Fibroblast of lung (primary cell): ENCODE measurements at regions not wholly inside any gene's neighbourhood (a gene's known extent, or its start where the extent isn't known, plus 50 kb on each side); places are given as distances from the start of the nearest gene placed in this dataset.
"Not testable (repeated sequence)": the region's sequence is repeated elsewhere in the genome, so short reads cannot be mapped to it uniquely, and the experiment has no call there.

ENCODE experiments used
- DNase-seq, 2 donors: peaks; one replicate each; pipeline versions ENCODE4 v3.0.0 to v3.0.0-alpha.2; 2010; ENCODE audit warnings: low read depth in 2 of 2
- H2AFZ ChIP-seq: 2 replicates; pipeline ENCODE4 v1.5.1; 2012; ENCODE audit warnings: low read length, control low read depth, inconsistent platforms
- H3K27ac ChIP-seq: 2 replicates; pipeline ENCODE4 v1.5.1; 2011; ENCODE audit warnings: low read length, control low read depth; ENCODE audit not compliant: insufficient read depth
- H3K27me3 ChIP-seq: 2 replicates; pipeline ENCODE4 v1.5.1; 2011; ENCODE audit warnings: mild to moderate bottlenecking, low read length; ENCODE audit not compliant: control insufficient read depth, insufficient read depth
- H3K36me3 ChIP-seq: 2 replicates; pipeline ENCODE4 v1.5.1; 2011; ENCODE audit warnings: low read length; ENCODE audit not compliant: control insufficient read depth, insufficient read depth
- H3K4me1 ChIP-seq: 2 replicates; pipeline ENCODE4 v1.5.1; 2011; ENCODE audit warnings: low read length; ENCODE audit not compliant: control insufficient read depth, insufficient read depth; ENCODE audit errors: extremely low read depth
- H3K4me2 ChIP-seq: 2 replicates; pipeline ENCODE4 v1.5.1; 2011; ENCODE audit warnings: low read length, control low read depth; ENCODE audit not compliant: insufficient read depth; ENCODE audit errors: extremely low read depth
- H3K4me3 ChIP-seq, 4 experiments: fragments of 200-600 bp in 1 of 4; sonication (generic) in 1 of 4; replicated peaks in 1 of 4; 2 replicates each; pipeline ENCODE4 v1.5.1; 2011 to 2016; ENCODE audit warnings: low read length in 4 of 4, low read depth in 3 of 4, mild to moderate bottlenecking in 3 of 4, control low read depth in 2 of 4, inconsistent platforms in 1 of 4, mixed read lengths in 1 of 4; ENCODE audit not compliant: insufficient read depth in 1 of 4; ENCODE audit errors: control extremely low read depth in 1 of 4
- H3K79me2 ChIP-seq: 2 replicates; pipeline ENCODE4 v1.5.1; 2012; ENCODE audit warnings: mild to moderate bottlenecking, low read length, inconsistent platforms; ENCODE audit not compliant: control insufficient read depth, insufficient read depth
- H3K9ac ChIP-seq: 2 replicates; pipeline ENCODE4 v1.5.1; 2011; ENCODE audit warnings: mild to moderate bottlenecking, low read length, control low read depth; ENCODE audit not compliant: insufficient read depth
- H3K9me3 ChIP-seq: 2 replicates; pipeline ENCODE4 v1.5.1; 2012; ENCODE audit warnings: low read depth, low read length; ENCODE audit not compliant: control insufficient read depth, insufficient read depth
- H4K20me1 ChIP-seq: 2 replicates; pipeline ENCODE4 v1.5.1; 2011; ENCODE audit warnings: low read length; ENCODE audit not compliant: control insufficient read depth, insufficient read depth; ENCODE audit errors: extremely low read depth
- CTCF ChIP-seq, 2 donors: IDR thresholded peaks in 1 of 2; conservative IDR thresholded peaks in 1 of 2; 1 replicate in 1 of 2; 2 replicates in 1 of 2; pipeline ENCODE4 v1.5.1; 2011 to 2012; ENCODE audit warnings: low read length in 2 of 2, control low read depth in 1 of 2, inconsistent platforms in 1 of 2, low read depth in 1 of 2, mild to moderate bottlenecking in 1 of 2
- EZH2 ChIP-seq: IDR thresholded peaks from 2 replicates; pipeline ENCODE4 v1.5.1; 2012; ENCODE audit warnings: low read length, control low read depth, mild to moderate bottlenecking; ENCODE audit errors: missing control alignments

- Histone ChIP-seq H2AFZ (no peak overlapping the region), H3K4me3 (no peak overlapping the region), H3K27ac (no peak overlapping the region), H3K27me3 (no peaks in the 10 kb centered on the region), H3K9ac (no peak overlapping the region), H3K4me1 (peaks cover 4% of the 10 kb centered on the region), H3K79me2 (no peaks in the 10 kb centered on the region), H3K9me3 (no peaks in the 10 kb centered on the region), H3K4me2 (no peak overlapping the region), H4K20me1 (no peaks in the 10 kb centered on the region), H3K36me3 (no peaks in the 10 kb centered on the region)
- DNase-seq = no peak
- TF ChIP-seq EZH2 = no peak
- TF ChIP-seq CTCF (conservative IDR thresholded peaks at IDR 0.05 in 1 of 2, IDR thresholded peaks at IDR 0.05 in 1 of 2; ENCODE audit: low read depth in 1 of 2, low read length in 2 of 2) = peak in 1 of 2 donors; percentile 3
Observed at GRCh38 chr5:163578652-163579051, 73.2 kb downstream of the MAT2B start.

- H3K4me3 ChIP-seq = no peak overlapping the region
- H2AFZ ChIP-seq = no peak overlapping the region
- no peaks in the 10 kb centered on the region for H3K79me2 ChIP-seq
- no peaks in the 10 kb centered on the region for H3K9me3 ChIP-seq
- no peaks in the 10 kb centered on the region for H3K36me3 ChIP-seq
- no peaks in the 10 kb centered on the region for H3K4me1 ChIP-seq
- DNase-seq = no peak
- H3K4me2 ChIP-seq = no peak overlapping the region
- H3K27me3 ChIP-seq = no peaks in the 10 kb centered on the region
- H3K27ac ChIP-seq = no peak overlapping the region
- no peaks in the 10 kb centered on the region for H4K20me1 ChIP-seq
- no peak overlapping the region for H3K9ac ChIP-seq
- no peak for TF ChIP-seq EZH2
- TF ChIP-seq CTCF (conservative IDR thresholded peaks at IDR 0.05 in 1 of 2, IDR thresholded peaks at IDR 0.05 in 1 of 2; ENCODE audit: low read depth in 1 of 2, low read length in 2 of 2) = no peak
Observed at GRCh38 chr5:163579729-163580128, 74.3 kb downstream of the MAT2B start.

- Histone ChIP-seq H3K36me3 (no peaks in the 10 kb centered on the region), H3K4me1 (no peaks in the 10 kb centered on the region), H3K27me3 (no peaks in the 10 kb centered on the region), H3K4me3 (no peak overlapping the region), H4K20me1 (no peaks in the 10 kb centered on the region), H3K27ac (no peak overlapping the region), H2AFZ (no peak overlapping the region), H3K4me2 (no peak overlapping the region), H3K9me3 (no peaks in the 10 kb centered on the region), H3K79me2 (no peaks in the 10 kb centered on the region), H3K9ac (no peak overlapping the region)
- no peak for DNase-seq
- no peak for TF ChIP-seq EZH2
- TF ChIP-seq CTCF (conservative IDR thresholded peaks at IDR 0.05 in 1 of 2, IDR thresholded peaks at IDR 0.05 in 1 of 2; ENCODE audit: low read depth in 1 of 2, low read length in 2 of 2) = no peak
Observed at GRCh38 chr5:163580516-163580915, 75.1 kb downstream of the MAT2B start.

GRCh38 chr5:163583491-163584153 is 78.2 kb downstream of the MAT2B start:
- not testable (repeated sequence) for H4K20me1 ChIP-seq, DNase-seq, H2AFZ ChIP-seq, H3K27me3 ChIP-seq, H3K79me2 ChIP-seq, H3K27ac ChIP-seq, H3K4me3 ChIP-seq, H3K36me3 ChIP-seq, H3K9me3 ChIP-seq, H3K4me2 ChIP-seq, H3K4me1 ChIP-seq, H3K9ac ChIP-seq
